Caco-2 (cell line): ENCODE measurements at regions not wholly inside any gene's neighbourhood (a gene's known extent, or its start where the extent isn't known, plus 50 kb on each side); places are given as distances from the start of the nearest gene placed in this dataset.

ENCODE experiments used
- BruUV-seq: library from RNA; stranded (reverse); fragments of 400-500 nt; replicated peaks from 2 replicates; lab custom pipeline; 2021; lab: Mats Ljungman, UMichigan
- CTCF ChIA-PET: fragments of 300-600 bp; sonication (Branson Sonifier 250); formaldehyde crosslinking; loops from one replicate; lab custom pipeline; 2022; ENCODE audit warnings: antibody characterized with exemption; lab: Charles Lee
- POLR2A ChIA-PET: fragments of 300-600 bp; sonication (Branson Sonifier 250); formaldehyde crosslinking; loops from one replicate; lab custom pipeline; 2022; ENCODE audit warnings: antibody characterized with exemption; lab: Charles Lee
- DNase-seq, 2 experiments: peaks; one replicate each; pipeline versions ENCODE4 v3.0.0 to v3.0.0-alpha.2; 2020 to 2022
- H3K27me3 ChIP-seq: replicated peaks from 2 replicates; pipeline ENCODE4 v1.6.0; 2011; ENCODE audit warnings: low read length; ENCODE audit not compliant: control insufficient read depth, insufficient read depth
- H3K36me3 ChIP-seq: 2 replicates; pipeline ENCODE4 v1.5.1; 2011; ENCODE audit warnings: low read length; ENCODE audit not compliant: control insufficient read depth, insufficient read depth
- H3K4me1 ChIP-seq: fragments of 250-450 bp; sonication (Bioruptor Pico); 2 replicates; pipeline ENCODE4 v1.5.1; 2020; ENCODE audit warnings: mild to moderate bottlenecking
- H3K4me3 ChIP-seq: 2 replicates; pipeline ENCODE4 v1.5.1; 2011; ENCODE audit warnings: low read depth, mild to moderate bottlenecking, control low read depth, low read length
- H3K9me3 ChIP-seq: fragments of 250-450 bp; sonication (Bioruptor Pico); 2 replicates; pipeline ENCODE4 v1.5.1; 2020; ENCODE audit warnings: mild to moderate bottlenecking, moderate library complexity
- H3K27ac Mint-ChIP-seq: one replicate; pipeline ENCODE4 v1.8.0; 2022; ENCODE audit warnings: mixed read lengths; ENCODE audit not compliant: unreplicated experiment
- H3K27me3 Mint-ChIP-seq: one replicate; pipeline ENCODE4 v1.8.0; 2022; ENCODE audit warnings: mixed read lengths; ENCODE audit not compliant: insufficient read depth, unreplicated experiment
- H3K36me3 Mint-ChIP-seq: one replicate; pipeline ENCODE4 v1.8.0; 2022; ENCODE audit warnings: mild to moderate bottlenecking, mixed read lengths; ENCODE audit not compliant: insufficient read depth, unreplicated experiment
- H3K4me1 Mint-ChIP-seq: one replicate; pipeline ENCODE4 v1.8.0; 2022; ENCODE audit warnings: low read depth, mixed read lengths; ENCODE audit not compliant: unreplicated experiment
- H3K4me3 Mint-ChIP-seq: one replicate; pipeline ENCODE4 v1.8.0; 2022; ENCODE audit warnings: mild to moderate bottlenecking, moderate library complexity, mixed read lengths; ENCODE audit not compliant: unreplicated experiment
- H3K9me3 Mint-ChIP-seq: one replicate; pipeline ENCODE4 v1.8.0; 2022; ENCODE audit warnings: mixed read lengths; ENCODE audit not compliant: unreplicated experiment
- intact Hi-C: fragments of 100-400 bp; cut with micrococcal nuclease; formaldehyde crosslinking; loops from one replicate; pipeline ENCODE4 v1.10.0; 2022; ENCODE audit not compliant: unreplicated experiment
- TF ChIP-seq, protein P1 (sequence below), 2 experiments: fragments of 200-600 bp in 1 of 2; IDR thresholded peaks; 1 replicate in 1 of 2; 2 replicates in 1 of 2; pipeline versions ENCODE4 v1.5.1 to v1.8.0; 2011 to 2022; ENCODE audit warnings: antibody characterized with exemption in 1 of 2, control low read depth in 1 of 2, inconsistent platforms in 1 of 2, low read depth in 1 of 2, low read length in 1 of 2, mild to moderate bottlenecking in 1 of 2, moderate library complexity in 1 of 2; ENCODE audit not compliant: insufficient read depth in 1 of 2, severe bottlenecking in 1 of 2, unreplicated experiment in 1 of 2

DNA sequence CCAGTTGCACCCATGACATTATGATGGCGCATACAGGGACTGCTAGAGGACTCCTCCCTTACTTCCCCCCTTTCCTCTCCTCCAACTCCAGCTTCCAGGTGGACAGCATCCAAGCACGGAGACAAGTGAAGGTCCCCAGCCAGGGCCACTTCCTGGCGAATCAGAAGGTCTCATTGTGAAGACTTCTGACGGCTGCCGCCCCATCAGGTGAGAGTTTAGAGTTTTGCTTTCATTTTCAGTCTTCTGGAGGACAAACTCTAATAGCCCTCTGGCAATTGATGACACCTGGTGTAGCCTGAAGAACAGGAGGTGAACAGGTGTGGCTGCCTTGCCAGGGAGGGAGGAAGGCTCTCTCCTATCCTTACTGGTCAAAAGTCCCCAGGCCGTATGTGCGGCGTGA, 77.3 kb upstream of the KCNH7 start:
- Mint-ChIP-seq H3K4me1 (no peaks in the 10 kb centered on the region), H3K36me3 (no peaks in the 10 kb centered on the region), H3K9me3 (no peaks in the 10 kb centered on the region), H3K27ac (no peak overlapping the region), H3K27me3 (no peaks in the 10 kb centered on the region), H3K4me3 (no peak overlapping the region)
- POLR2A ChIA-PET, result no interaction called here
- Histone ChIP-seq H3K27me3 (no peaks in the 10 kb centered on the region), H3K9me3 (no peaks in the 10 kb centered on the region), H3K4me1 (no peaks in the 10 kb centered on the region), H3K36me3 (no peaks in the 10 kb centered on the region), H3K4me3 (no peak overlapping the region)
- CTCF ChIA-PET, result no interaction called here
- no TSS peak for BruUV-seq
- TF ChIP-seq, protein P1, sequence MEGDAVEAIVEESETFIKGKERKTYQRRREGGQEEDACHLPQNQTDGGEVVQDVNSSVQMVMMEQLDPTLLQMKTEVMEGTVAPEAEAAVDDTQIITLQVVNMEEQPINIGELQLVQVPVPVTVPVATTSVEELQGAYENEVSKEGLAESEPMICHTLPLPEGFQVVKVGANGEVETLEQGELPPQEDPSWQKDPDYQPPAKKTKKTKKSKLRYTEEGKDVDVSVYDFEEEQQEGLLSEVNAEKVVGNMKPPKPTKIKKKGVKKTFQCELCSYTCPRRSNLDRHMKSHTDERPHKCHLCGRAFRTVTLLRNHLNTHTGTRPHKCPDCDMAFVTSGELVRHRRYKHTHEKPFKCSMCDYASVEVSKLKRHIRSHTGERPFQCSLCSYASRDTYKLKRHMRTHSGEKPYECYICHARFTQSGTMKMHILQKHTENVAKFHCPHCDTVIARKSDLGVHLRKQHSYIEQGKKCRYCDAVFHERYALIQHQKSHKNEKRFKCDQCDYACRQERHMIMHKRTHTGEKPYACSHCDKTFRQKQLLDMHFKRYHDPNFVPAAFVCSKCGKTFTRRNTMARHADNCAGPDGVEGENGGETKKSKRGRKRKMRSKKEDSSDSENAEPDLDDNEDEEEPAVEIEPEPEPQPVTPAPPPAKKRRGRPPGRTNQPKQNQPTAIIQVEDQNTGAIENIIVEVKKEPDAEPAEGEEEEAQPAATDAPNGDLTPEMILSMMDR (IDR thresholded peaks at IDR 0.05; ENCODE audit: insufficient read depth in 1 of 2, low read depth in 1 of 2, low read length in 1 of 2, severe bottlenecking in 1 of 2, unreplicated experiment in 1 of 2), result no peak
- DNase-seq, result peak in 1 of 2 experiments; percentile 6
- intact Hi-C loops, result no loop called here

DNA sequence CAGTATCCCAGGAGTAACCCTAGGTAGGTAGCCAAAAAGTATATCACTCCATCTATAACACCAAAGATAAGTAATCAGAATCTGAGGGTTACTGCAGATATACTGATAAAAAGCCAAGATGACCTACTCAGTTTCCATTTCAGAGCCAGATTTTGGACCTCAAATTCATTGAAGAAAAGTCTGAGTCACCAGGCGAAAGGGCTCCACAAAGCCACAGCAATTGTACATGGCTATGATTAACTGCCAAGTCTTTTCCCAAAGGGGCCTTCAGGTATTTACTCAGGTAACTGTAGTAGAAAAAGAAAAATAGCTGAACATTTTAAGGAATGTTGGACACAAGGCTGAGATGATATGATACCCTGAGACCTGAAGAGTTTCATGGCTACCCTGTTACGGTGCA, 75.6 kb upstream of the KCNH7 start:
- intact Hi-C loops, result no loop called here
- Histone ChIP-seq H3K9me3 (no peaks in the 10 kb centered on the region), H3K36me3 (no peaks in the 10 kb centered on the region), H3K4me3 (no peak overlapping the region), H3K27me3 (no peaks in the 10 kb centered on the region), H3K4me1 (no peaks in the 10 kb centered on the region)
- Mint-ChIP-seq H3K36me3 (no peaks in the 10 kb centered on the region), H3K9me3 (no peaks in the 10 kb centered on the region), H3K27me3 (no peaks in the 10 kb centered on the region), H3K4me1 (no peaks in the 10 kb centered on the region), H3K27ac (no peak overlapping the region), H3K4me3 (no peak overlapping the region)
- no peak for DNase-seq
- POLR2A ChIA-PET, result no interaction called here
- CTCF ChIA-PET, result no interaction called here
- no TSS peak for BruUV-seq
- TF ChIP-seq, protein P1 (IDR thresholded peaks at IDR 0.05; ENCODE audit: insufficient read depth in 1 of 2, low read depth in 1 of 2, low read length in 1 of 2, severe bottlenecking in 1 of 2, unreplicated experiment in 1 of 2), result no peak

DNA sequence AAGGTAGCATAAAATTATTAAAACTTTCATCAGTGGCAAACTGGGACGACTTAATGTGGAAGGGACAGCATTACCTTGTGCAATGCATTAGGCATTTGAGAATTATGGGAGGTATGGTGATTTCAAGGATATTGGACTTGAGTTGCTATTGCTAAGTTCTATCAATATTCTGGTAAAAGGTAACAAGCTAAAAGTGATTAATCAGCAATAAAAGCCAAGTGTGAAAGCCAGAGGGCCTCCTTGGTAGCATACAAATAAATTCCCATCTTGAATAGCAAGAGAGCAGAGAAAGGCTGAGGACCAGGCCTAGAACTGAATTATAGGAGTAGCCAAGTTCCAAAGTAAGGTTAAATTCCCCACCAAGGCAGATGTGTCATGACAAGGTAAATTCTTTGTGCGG, 74.2 kb upstream of the KCNH7 start:
- Histone ChIP-seq H3K4me1 (no peaks in the 10 kb centered on the region), H3K27me3 (no peaks in the 10 kb centered on the region), H3K4me3 (no peak overlapping the region), H3K9me3 (no peaks in the 10 kb centered on the region), H3K36me3 (no peaks in the 10 kb centered on the region)
- Mint-ChIP-seq H3K4me1 (no peaks in the 10 kb centered on the region), H3K4me3 (no peak overlapping the region), H3K27ac (no peak overlapping the region), H3K9me3 (no peaks in the 10 kb centered on the region), H3K36me3 (no peaks in the 10 kb centered on the region), H3K27me3 (no peaks in the 10 kb centered on the region)
- CTCF ChIA-PET, result no interaction called here
- TF ChIP-seq, protein P1 (IDR thresholded peaks at IDR 0.05; ENCODE audit: insufficient read depth in 1 of 2, low read depth in 1 of 2, low read length in 1 of 2, severe bottlenecking in 1 of 2, unreplicated experiment in 1 of 2), result no peak
- no peak for DNase-seq
- intact Hi-C loops, result no loop called here
- BruUV-seq, result no TSS peak
- POLR2A ChIA-PET, result no interaction called here
